Thyroid gland (tissue), 4 donors: ENCODE measurements at regions not wholly inside any gene's neighbourhood (a gene's known extent, or its start where the extent isn't known, plus 50 kb on each side); places are given as distances from the start of the nearest gene placed in this dataset.

Experiments
- DNase-seq, 2 donors: peaks; one replicate each; pipeline ENCODE4 v3.0.0-alpha.2; 2019
- H3K27ac ChIP-seq, 3 donors: fragments of 200-600 bp; sonication (generic); 1 replicate in 2 of 3; 2 replicates in 1 of 3; pipeline ENCODE4 v1.5.1; 2016 to 2019; ENCODE audit warnings: mild to moderate bottlenecking in 1 of 3, moderate library complexity in 1 of 3
- H3K27me3 ChIP-seq: fragments of 200-600 bp; sonication (generic); one replicate; pipeline ENCODE4 v1.5.1; 2019
- H3K36me3 ChIP-seq, 2 donors: fragments of 200-600 bp; sonication (generic); one replicate each; pipeline ENCODE4 v1.5.1; 2016 to 2019
- H3K4me1 ChIP-seq, 2 donors: fragments of 200-600 bp; sonication (generic); one replicate each; pipeline ENCODE4 v1.5.1; 2017 to 2019
- H3K4me3 ChIP-seq, 3 donors: fragments of 200-600 bp; sonication (generic); replicated peaks in 1 of 3; 1 replicate in 2 of 3; 2 replicates in 1 of 3; pipeline ENCODE4 v1.5.1; 2016; ENCODE audit warnings: mild to moderate bottlenecking in 1 of 3
- H3K9me3 ChIP-seq: fragments of 200-600 bp; sonication (generic); one replicate; pipeline ENCODE4 v1.5.1; 2017
- POLR2A ChIP-seq, 2 donors: fragments of 450-650 bp; IDR thresholded peaks; one replicate each; pipeline ENCODE4 v1.6.1; 2017; ENCODE audit warnings: antibody characterized with exemption in 2 of 2, mild to moderate bottlenecking in 2 of 2, moderate library complexity in 1 of 2
- WGBS, 2 donors: methylation state at CpG; one replicate each; pipeline ENCODE4 v1.1.5; 2017; 5-methylcytosine and 5-hydroxymethylcytosine counted together
- intact Hi-C: fragments of 100-400 bp; cut with DNase I; formaldehyde crosslinking; loops from one replicate; pipeline ENCODE4 v1.15.1; 2023
- TF ChIP-seq, protein P1 (sequence below), 6 experiments: fragments of 200-600 bp in 3 of 6; fragments of 450-650 bp in 3 of 6; sonication (generic) in 3 of 6; IDR thresholded peaks; one replicate each; pipeline ENCODE4 v1.5.1; 2016 to 2019; ENCODE audit warnings: antibody characterized with exemption in 6 of 6, mild to moderate bottlenecking in 2 of 6, inconsistent platforms in 1 of 6, moderate library complexity in 1 of 6

GRCh38 chr6:146865756-146866379 is 267.1 kb downstream of the ADGB start:
- Histone ChIP-seq H3K27ac (no peak overlapping the region), H3K36me3 (no peaks in the 10 kb centered on the region), H3K4me3 (no peak overlapping the region), H3K9me3 (no peaks in the 10 kb centered on the region), H3K27me3 (no peaks in the 10 kb centered on the region), H3K4me1 (peaks cover 0 to 7% of the 10 kb centered on the region in 2 donors)
- DNase-seq: no peak
- WGBS, 2 donors: 63 to 75% methylated on average over 5 of the region's 5 CpGs
- TF ChIP-seq, protein P1, sequence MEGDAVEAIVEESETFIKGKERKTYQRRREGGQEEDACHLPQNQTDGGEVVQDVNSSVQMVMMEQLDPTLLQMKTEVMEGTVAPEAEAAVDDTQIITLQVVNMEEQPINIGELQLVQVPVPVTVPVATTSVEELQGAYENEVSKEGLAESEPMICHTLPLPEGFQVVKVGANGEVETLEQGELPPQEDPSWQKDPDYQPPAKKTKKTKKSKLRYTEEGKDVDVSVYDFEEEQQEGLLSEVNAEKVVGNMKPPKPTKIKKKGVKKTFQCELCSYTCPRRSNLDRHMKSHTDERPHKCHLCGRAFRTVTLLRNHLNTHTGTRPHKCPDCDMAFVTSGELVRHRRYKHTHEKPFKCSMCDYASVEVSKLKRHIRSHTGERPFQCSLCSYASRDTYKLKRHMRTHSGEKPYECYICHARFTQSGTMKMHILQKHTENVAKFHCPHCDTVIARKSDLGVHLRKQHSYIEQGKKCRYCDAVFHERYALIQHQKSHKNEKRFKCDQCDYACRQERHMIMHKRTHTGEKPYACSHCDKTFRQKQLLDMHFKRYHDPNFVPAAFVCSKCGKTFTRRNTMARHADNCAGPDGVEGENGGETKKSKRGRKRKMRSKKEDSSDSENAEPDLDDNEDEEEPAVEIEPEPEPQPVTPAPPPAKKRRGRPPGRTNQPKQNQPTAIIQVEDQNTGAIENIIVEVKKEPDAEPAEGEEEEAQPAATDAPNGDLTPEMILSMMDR (IDR thresholded peaks at IDR 0.05): no peak
- no peak for TF ChIP-seq POLR2A (IDR thresholded peaks at IDR 0.05)
- intact Hi-C loops: no loop called here

DNA sequence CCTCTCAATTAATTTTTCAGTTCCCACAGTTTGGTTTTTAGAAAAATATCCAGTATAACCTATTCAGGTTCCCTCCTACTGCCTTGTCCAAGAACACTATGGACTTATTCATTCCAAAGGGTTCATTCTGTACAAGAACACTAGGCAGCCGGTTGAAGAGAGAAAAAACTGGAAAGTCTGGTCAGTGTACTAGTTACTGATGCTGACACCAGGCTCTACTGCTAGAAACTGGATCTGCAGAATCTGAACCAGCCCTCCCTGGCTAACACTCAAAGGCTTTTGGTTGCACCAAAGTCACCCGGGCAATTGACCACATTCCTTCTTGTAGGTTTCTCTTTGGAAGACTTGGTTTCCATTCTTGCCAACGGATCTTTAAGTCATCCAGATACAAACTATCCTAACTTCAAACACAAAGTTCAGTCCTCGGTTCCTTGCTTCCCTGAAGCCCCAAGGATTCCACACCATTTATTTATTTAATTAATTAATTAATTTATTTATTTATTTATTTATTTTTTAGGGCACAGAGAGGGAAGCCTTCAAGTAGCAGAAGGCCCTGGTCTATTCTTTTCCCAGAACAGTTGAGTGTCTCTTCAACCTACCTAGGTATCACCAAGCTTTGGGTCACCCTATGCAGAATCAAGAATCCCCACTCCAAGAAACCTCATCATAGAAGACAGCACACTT is 268.1 kb downstream of the ADGB start:
- intact Hi-C loops: no loop called here
- Histone ChIP-seq H3K27ac (no peak overlapping the region), H3K9me3 (no peaks in the 10 kb centered on the region), H3K4me3 (no peak overlapping the region), H3K36me3 (no peaks in the 10 kb centered on the region), H3K4me1 (peaks cover 0 to 7% of the 10 kb centered on the region in 2 donors), H3K27me3 (no peaks in the 10 kb centered on the region)
- no peak for DNase-seq
- WGBS, 2 donors: 70 to 76% methylated on average over 4 of the region's 4 CpGs
- no peak for TF ChIP-seq POLR2A (IDR thresholded peaks at IDR 0.05)
- TF ChIP-seq, protein P1 (IDR thresholded peaks at IDR 0.05): no peak

GRCh38 chr6:146868671-146869209 is 270.0 kb downstream of the ADGB start:
- peak; percentile 44 to 52 for DNase-seq
- no peaks in the 10 kb centered on the region for H3K36me3 ChIP-seq
- 44 to 51% methylated on average over 4 of the region's 4 CpGs for WGBS, 2 donors
- no peaks in the 10 kb centered on the region for H3K27me3 ChIP-seq
- TF ChIP-seq, protein P1 (IDR thresholded peaks at IDR 0.05): no peak
- no peak for TF ChIP-seq POLR2A (IDR thresholded peaks at IDR 0.05)
- intact Hi-C loops: no loop called here
- H3K27ac ChIP-seq: no peak overlapping the region
- H3K4me3 ChIP-seq: no peak overlapping the region
- peaks cover 0 to 7% of the 10 kb centered on the region in 2 donors for H3K4me1 ChIP-seq
- H3K9me3 ChIP-seq: no peaks in the 10 kb centered on the region

- Histone ChIP-seq H3K27ac (no peak overlapping the region), H3K4me1 (peaks cover 0 to 7% of the 10 kb centered on the region in 2 donors), H3K27me3 (no peaks in the 10 kb centered on the region), H3K9me3 (no peaks in the 10 kb centered on the region), H3K4me3 (no peak overlapping the region), H3K36me3 (no peaks in the 10 kb centered on the region)
- TF ChIP-seq, protein P1 (IDR thresholded peaks at IDR 0.05): no peak
- no peak for TF ChIP-seq POLR2A (IDR thresholded peaks at IDR 0.05)
- WGBS, 2 donors: 56 to 78% methylated on average over 3 of the region's 3 CpGs
- intact Hi-C loops: no loop called here
- no peak for DNase-seq
Measured at GRCh38 chr6:146870760-146871159, 272.0 kb downstream of the ADGB start.
